ENCODE measurements at regions not wholly inside any gene's neighbourhood (a gene's known extent, or its start where the extent isn't known, plus 50 kb on each side); places are given as distances from the start of the nearest gene placed in this dataset.

DNA sequence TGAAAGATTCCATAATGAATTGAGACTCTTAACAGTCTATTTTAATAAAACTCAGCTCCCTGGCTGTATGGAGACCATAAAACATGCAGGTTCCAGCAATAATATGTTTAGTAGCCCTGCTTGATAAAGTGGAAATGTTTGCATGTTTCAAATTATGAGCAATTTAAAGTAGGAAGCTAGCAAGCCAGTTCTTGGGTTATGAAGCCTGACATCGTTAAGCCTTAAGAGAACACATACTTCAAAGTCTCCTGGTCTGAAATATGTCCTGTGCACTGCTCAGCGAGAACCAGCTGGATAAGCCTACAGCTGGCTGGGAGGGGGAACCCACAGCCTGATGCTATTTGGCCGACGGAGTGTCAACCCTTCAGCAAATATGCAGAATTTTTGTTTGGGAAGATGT, 140.3 kb downstream of the SALL1 start:
- TF ChIP-seq, protein P1, sequence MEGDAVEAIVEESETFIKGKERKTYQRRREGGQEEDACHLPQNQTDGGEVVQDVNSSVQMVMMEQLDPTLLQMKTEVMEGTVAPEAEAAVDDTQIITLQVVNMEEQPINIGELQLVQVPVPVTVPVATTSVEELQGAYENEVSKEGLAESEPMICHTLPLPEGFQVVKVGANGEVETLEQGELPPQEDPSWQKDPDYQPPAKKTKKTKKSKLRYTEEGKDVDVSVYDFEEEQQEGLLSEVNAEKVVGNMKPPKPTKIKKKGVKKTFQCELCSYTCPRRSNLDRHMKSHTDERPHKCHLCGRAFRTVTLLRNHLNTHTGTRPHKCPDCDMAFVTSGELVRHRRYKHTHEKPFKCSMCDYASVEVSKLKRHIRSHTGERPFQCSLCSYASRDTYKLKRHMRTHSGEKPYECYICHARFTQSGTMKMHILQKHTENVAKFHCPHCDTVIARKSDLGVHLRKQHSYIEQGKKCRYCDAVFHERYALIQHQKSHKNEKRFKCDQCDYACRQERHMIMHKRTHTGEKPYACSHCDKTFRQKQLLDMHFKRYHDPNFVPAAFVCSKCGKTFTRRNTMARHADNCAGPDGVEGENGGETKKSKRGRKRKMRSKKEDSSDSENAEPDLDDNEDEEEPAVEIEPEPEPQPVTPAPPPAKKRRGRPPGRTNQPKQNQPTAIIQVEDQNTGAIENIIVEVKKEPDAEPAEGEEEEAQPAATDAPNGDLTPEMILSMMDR (IDR thresholded peaks at IDR 0.05) = no peak
- TF ChIP-seq POLR2A (IDR thresholded peaks at IDR 0.05) (no peak), POLR2AphosphoS5 (IDR thresholded peaks at IDR 0.05) (no peak)
